Type B pancreatic cell (in vitro differentiated cells): ENCODE measurements at regions not wholly inside any gene's neighbourhood (a gene's known extent, or its start where the extent isn't known, plus 50 kb on each side); places are given as distances from the start of the nearest gene placed in this dataset.

Experiments used
- DNase-seq: peaks from one replicate; pipeline ENCODE4 v3.0.0; 2021; ENCODE audit warnings: mixed read lengths; ENCODE audit not compliant: unreplicated experiment; ENCODE audit errors: extremely low spot score
- H3K27ac Mint-ChIP-seq: 2 replicates; pipeline ENCODE4 v1.8.0; 2021; ENCODE audit warnings: mild to moderate bottlenecking, mixed read lengths
- H3K27me3 Mint-ChIP-seq: 2 replicates; pipeline ENCODE4 v1.8.0; 2021; ENCODE audit warnings: mixed read lengths
- H3K36me3 Mint-ChIP-seq: 2 replicates; pipeline ENCODE4 v1.8.0; 2021; ENCODE audit warnings: mixed read lengths
- H3K4me1 Mint-ChIP-seq: one replicate; pipeline ENCODE4 v1.8.0; 2021; ENCODE audit warnings: mixed read lengths; ENCODE audit not compliant: unreplicated experiment
- H3K4me3 Mint-ChIP-seq: 2 replicates; pipeline ENCODE4 v1.8.0; 2021; ENCODE audit warnings: mild to moderate bottlenecking, mixed read lengths
- H3K9me3 Mint-ChIP-seq: 2 replicates; pipeline ENCODE4 v1.8.0; 2021; ENCODE audit warnings: mixed read lengths
- CTCF ChIP-seq: fragments of 200-600 bp; sonication (generic); conservative IDR thresholded peaks from 2 replicates; pipeline ENCODE4 v1.5.0; 2021; ENCODE audit warnings: antibody characterized with exemption, mild to moderate bottlenecking

- H3K36me3 Mint-ChIP-seq, result peaks cover 23% of the 10 kb centered on the region
- no peaks in the 10 kb centered on the region for H3K4me1 Mint-ChIP-seq
- DNase-seq, result no peak
- peaks cover 6% of the 10 kb centered on the region for H3K9me3 Mint-ChIP-seq
- H3K27me3 Mint-ChIP-seq, result no peaks in the 10 kb centered on the region
- TF ChIP-seq CTCF, result no peak
- no peak overlapping the region for H3K4me3 Mint-ChIP-seq
- no peak overlapping the region for H3K27ac Mint-ChIP-seq
These were observed 61.5 kb upstream of the CLCN4 start for GRCh38 chrX:10095246-10095645.

DNA sequence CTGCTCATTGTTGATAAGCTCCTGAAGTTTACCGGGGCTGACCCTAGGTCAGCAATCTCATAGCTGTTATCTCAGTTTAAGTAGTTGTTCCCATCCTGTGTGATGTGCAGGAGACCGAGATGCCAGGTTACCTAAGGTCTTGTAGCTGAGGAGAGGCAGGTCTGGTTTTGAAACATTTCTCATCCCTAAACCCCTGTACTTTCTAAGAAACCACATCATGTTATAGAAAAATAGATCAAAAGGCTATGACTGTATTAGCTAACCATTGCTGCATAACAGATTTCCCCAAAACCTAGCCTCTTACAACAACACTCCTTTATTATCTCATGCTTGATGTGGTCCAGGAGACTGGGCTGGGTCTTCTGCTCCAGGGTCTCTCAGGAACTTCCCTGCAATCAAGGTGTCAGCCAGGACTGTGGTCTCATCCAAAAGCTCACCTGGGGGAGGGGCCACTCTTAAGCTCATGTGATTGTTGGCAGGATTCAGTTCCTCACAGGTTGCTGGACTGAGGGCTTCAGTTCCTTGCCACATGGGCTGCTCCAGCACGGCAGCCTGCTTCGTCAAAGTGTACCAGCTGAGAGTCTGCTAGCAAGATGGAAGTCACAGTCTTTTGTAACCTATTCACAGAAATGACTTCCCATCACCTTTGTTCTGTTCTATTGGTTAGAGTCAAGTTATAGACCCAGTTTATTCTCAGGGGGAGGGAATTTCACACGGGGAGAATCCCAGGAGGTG, 60.9 kb upstream of the CLCN4 start:
- Mint-ChIP-seq H3K9me3 (peaks cover 6% of the 10 kb centered on the region), H3K27ac (no peak overlapping the region), H3K27me3 (no peaks in the 10 kb centered on the region), H3K4me3 (no peak overlapping the region), H3K4me1 (no peaks in the 10 kb centered on the region), H3K36me3 (peaks cover 18% of the 10 kb centered on the region)
- no peak for TF ChIP-seq CTCF
- no peak for DNase-seq

GRCh38 chrX:10098270-10098713, 58.5 kb upstream of the CLCN4 start:
- Mint-ChIP-seq H3K9me3 (peaks cover 6% of the 10 kb centered on the region), H3K27ac (no peak overlapping the region), H3K4me3 (no peak overlapping the region), H3K4me1 (no peaks in the 10 kb centered on the region), H3K36me3 (peaks cover 21% of the 10 kb centered on the region), H3K27me3 (no peaks in the 10 kb centered on the region)
- DNase-seq, result no peak
- TF ChIP-seq CTCF, result no peak

GRCh38 chrX:10099411-10099810, 57.4 kb upstream of the CLCN4 start:
- Mint-ChIP-seq H3K27me3 (no peaks in the 10 kb centered on the region), H3K27ac (no peak overlapping the region), H3K9me3 (peaks cover 6% of the 10 kb centered on the region), H3K36me3 (peaks cover 21% of the 10 kb centered on the region), H3K4me3 (no peak overlapping the region), H3K4me1 (no peaks in the 10 kb centered on the region)
- TF ChIP-seq CTCF, result no peak
- DNase-seq, result no peak

GRCh38 chrX:10101269-10101668, 55.5 kb upstream of the CLCN4 start:
- Mint-ChIP-seq H3K4me3 (no peak overlapping the region), H3K4me1 (no peaks in the 10 kb centered on the region), H3K27me3 (no peaks in the 10 kb centered on the region), H3K36me3 (peaks cover 20% of the 10 kb centered on the region), H3K9me3 (peaks cover 2% of the 10 kb centered on the region), H3K27ac (no peak overlapping the region)
- no peak for DNase-seq
- TF ChIP-seq CTCF, result no peak
